Hypothalamus (tissue), 51 donors: ENCODE measurements at regions not wholly inside any gene's neighbourhood (a gene's known extent, or its start where the extent isn't known, plus 50 kb on each side); places are given as distances from the start of the nearest gene placed in this dataset.

Experiments
- DNase-seq, 51 donors: peaks; one replicate each; lab custom pipeline; 2025; lab: John Stamatoyannopoulos, UW

DNA sequence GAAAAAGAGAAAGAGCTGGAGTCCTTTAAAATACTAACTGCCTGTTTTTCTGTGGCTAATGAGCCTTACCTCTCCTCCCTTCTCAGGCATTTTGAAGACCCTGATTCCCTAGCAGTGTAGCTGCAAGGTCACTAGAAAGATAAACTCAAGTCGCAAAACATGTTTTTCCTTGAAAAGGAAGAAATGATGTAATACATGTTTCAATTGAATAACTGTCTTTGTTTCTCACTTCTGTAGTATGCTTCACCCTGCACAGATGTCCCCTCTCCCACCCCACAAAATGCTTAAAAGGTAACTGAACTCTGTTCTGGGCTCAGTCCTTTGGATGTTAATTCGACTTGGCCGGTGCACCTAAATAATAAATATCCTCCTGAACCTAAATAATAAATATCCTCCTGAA, 1350.3 kb downstream of the TMEM121 start:
- DNase-seq, result no peak

DNA sequence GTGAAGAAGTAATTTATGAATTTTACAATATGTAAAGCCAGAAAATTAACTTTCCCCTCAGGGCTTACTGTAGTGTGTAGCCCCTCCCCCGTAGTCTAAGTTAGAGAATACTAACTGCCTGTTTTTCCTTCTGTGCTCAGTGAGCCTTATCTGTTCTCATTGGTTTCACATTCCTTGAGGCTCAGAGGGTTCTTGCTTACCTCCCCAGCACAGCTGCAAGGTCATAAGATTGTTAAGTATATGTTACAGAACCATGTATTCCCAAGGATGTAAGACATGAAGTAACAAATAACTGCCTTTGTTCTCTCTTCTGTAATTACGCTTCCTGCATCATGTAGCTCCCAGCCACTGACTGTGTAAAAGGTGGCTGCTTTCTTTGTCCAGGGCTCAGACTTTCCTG, 1351.1 kb downstream of the TMEM121 start:
- no peak for DNase-seq

DNA sequence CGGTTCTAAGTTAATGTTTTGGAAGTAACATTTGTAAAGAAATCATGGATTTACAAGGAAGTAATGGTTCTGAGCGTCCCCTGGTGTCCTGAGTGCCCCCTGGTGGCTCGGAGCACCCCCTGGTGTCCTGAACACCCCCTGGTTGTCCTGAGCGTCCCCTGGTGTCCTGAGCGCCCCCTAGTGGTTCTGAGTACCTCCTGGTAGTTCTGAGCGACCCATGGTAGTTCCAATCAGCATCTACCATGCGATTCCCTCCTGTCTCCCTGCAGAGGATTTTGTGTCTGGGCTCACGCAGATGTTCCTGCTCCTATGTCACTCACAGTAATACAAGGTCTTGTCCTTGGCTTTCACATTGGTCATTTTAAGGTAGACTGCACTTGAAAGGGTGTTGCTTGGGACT, 1352.9 kb downstream of the TMEM121 start:
- no peak for DNase-seq

DNA sequence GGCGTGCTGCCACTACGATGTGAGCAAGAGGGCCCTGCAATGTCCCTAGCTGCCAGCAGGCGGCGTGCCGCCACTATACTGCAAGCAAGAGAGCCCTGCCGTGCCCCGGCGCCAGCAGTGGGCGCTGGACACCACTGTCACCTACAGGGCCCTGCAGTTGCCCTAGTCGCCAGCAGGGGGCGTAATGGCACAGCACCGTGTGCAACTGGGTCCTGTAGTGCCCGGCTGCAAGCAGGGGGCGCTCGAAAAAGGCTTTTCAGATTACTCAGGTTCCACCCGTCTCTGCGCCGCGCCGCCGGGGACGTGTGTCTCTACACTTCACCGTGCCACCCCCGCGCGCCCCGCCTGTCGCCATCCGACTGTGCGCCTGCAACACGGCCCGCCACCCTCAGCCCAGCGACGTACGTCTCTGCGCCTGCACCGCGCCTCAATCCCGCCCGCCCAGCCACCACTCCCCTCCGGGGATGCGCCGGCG, 1356.9 kb downstream of the TMEM121 start:
- no peak for DNase-seq
